ENCODE measurements at regions not wholly inside any gene's neighbourhood (a gene's known extent, or its start where the extent isn't known, plus 50 kb on each side); places are given as distances from the start of the nearest gene placed in this dataset.

DNA sequence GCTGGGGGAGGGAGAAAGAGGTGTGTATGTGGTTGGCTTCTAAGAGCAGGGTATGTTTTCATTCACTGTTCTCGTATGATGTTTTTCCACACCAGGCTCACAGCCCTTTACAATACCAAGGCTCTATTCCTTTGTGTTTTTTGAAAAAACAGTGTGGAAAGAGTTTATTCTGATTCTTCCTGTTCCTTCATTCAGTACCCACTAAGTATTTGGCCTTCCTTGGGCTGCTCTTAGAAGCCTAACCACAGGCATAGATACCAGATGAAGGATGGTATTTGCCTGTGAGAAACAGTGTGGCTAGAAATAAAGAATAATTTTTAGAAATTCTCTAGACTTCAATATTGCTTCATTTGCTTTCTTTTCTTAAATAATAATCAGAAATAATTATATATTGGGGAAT lies 518.0 kb upstream of the DIPK2B start:
- H3K23ac ChIP-seq (ENCODE audit: insufficient read length, low read depth, low read length) = no peak overlapping the region
- H3K4me2 ChIP-seq (ENCODE audit: insufficient read depth, insufficient read length, low read length) = no peak overlapping the region
- no peak overlapping the region for H3K4me3 Mint-ChIP-seq
- H3K18ac ChIP-seq (ENCODE audit: insufficient read length, low read depth, low read length) = no peak overlapping the region
- H3K27ac ChIP-seq (ENCODE audit: insufficient read length, low read depth, low read length) = no peak overlapping the region
- TF ChIP-seq, protein P1, sequence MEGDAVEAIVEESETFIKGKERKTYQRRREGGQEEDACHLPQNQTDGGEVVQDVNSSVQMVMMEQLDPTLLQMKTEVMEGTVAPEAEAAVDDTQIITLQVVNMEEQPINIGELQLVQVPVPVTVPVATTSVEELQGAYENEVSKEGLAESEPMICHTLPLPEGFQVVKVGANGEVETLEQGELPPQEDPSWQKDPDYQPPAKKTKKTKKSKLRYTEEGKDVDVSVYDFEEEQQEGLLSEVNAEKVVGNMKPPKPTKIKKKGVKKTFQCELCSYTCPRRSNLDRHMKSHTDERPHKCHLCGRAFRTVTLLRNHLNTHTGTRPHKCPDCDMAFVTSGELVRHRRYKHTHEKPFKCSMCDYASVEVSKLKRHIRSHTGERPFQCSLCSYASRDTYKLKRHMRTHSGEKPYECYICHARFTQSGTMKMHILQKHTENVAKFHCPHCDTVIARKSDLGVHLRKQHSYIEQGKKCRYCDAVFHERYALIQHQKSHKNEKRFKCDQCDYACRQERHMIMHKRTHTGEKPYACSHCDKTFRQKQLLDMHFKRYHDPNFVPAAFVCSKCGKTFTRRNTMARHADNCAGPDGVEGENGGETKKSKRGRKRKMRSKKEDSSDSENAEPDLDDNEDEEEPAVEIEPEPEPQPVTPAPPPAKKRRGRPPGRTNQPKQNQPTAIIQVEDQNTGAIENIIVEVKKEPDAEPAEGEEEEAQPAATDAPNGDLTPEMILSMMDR (conservative IDR thresholded peaks at IDR 0.05) = no peak
- no peaks in the 10 kb centered on the region for H3K9me3 ChIP-seq (ENCODE audit: control insufficient read depth, low read depth, low read length)
- H2BK15ac ChIP-seq (ENCODE audit: low read depth, low read length) = no peak overlapping the region
- DNase-seq = no peak
- H3K14ac ChIP-seq (ENCODE audit: insufficient read depth, low read length) = no peak overlapping the region
- no peak overlapping the region for H4K91ac ChIP-seq (ENCODE audit: insufficient read length, low read depth, low read length)
- no peak overlapping the region for H3K9ac ChIP-seq (ENCODE audit: extremely low read depth, insufficient read length, low read length)
- no peak overlapping the region for H3K56ac ChIP-seq (ENCODE audit: insufficient read length, low read depth, low read length)
- no peak overlapping the region for H3K4ac ChIP-seq (ENCODE audit: low read depth, low read length)
- no peak overlapping the region for H2BK20ac ChIP-seq (ENCODE audit: low read depth, low read length, poor library complexity, severe bottlenecking)
- H2BK12ac ChIP-seq (ENCODE audit: insufficient read length, low read depth, low read length) = no peak overlapping the region
- H3T11ph ChIP-seq (ENCODE audit: low read length) = no peak overlapping the region
- H2BK5ac ChIP-seq (ENCODE audit: insufficient read length, low read length) = no peak overlapping the region
- WGBS (ENCODE audit: extremely low coverage, insufficient read length, low lambda C conversion rate) = no CpG with 5 or more reads among the region's 1 CpG
- H3K27me3 ChIP-seq (ENCODE audit: insufficient read depth, low read length) = no peaks in the 10 kb centered on the region
- no peak overlapping the region for H4K5ac ChIP-seq (ENCODE audit: insufficient read length, low read depth, low read length)
- no peak overlapping the region for H2AK5ac ChIP-seq (ENCODE audit: insufficient read length, low read length)
- no peaks in the 10 kb centered on the region for H4K20me1 ChIP-seq (ENCODE audit: control insufficient read depth, insufficient read depth, insufficient read length)
- no peak overlapping the region for H3K27ac Mint-ChIP-seq
- H2BK120ac ChIP-seq (ENCODE audit: low read depth, low read length, poor library complexity, severe bottlenecking) = no peak overlapping the region
- 0 out of 2 replicates have a peak, but pooled peaks cover 7% of the 10 kb centered on the region for H3K4me1 ChIP-seq (ENCODE audit: insufficient read depth, low read length)
- no peak overlapping the region for H2AFZ ChIP-seq (ENCODE audit: low read length)
- no peak overlapping the region for H4K8ac ChIP-seq (replicated peaks; ENCODE audit: insufficient read length, low read depth, low read length)
- no peaks in the 10 kb centered on the region; a peak in 1 of 7 replicates for H3K36me3 Mint-ChIP-seq (ENCODE audit: insufficient read depth in 1 of 3, low read depth in 3 of 3)
- peaks cover 7% of the 10 kb centered on the region in 2 experiments for H3K4me1 Mint-ChIP-seq
- no peaks in the 10 kb centered on the region for H3K27me3 Mint-ChIP-seq (ENCODE audit: low read depth)
- peaks cover 44 to 49% of the 10 kb centered on the region in 2 experiments for H3K9me3 Mint-ChIP-seq
- H3K79me2 ChIP-seq (ENCODE audit: insufficient read depth, low read length) = no peaks in the 10 kb centered on the region
- H3K79me1 ChIP-seq (ENCODE audit: insufficient read depth, low read depth, low read length, poor library complexity, severe bottlenecking) = no peaks in the 10 kb centered on the region
- no peaks in the 10 kb centered on the region for H3K23me2 ChIP-seq (ENCODE audit: insufficient read length, low read depth, low read length, poor library complexity, severe bottlenecking)
